ENCODE measurements at regions not wholly inside any gene's neighbourhood (a gene's known extent, or its start where the extent isn't known, plus 50 kb on each side); places are given as distances from the start of the nearest gene placed in this dataset.

DNA sequence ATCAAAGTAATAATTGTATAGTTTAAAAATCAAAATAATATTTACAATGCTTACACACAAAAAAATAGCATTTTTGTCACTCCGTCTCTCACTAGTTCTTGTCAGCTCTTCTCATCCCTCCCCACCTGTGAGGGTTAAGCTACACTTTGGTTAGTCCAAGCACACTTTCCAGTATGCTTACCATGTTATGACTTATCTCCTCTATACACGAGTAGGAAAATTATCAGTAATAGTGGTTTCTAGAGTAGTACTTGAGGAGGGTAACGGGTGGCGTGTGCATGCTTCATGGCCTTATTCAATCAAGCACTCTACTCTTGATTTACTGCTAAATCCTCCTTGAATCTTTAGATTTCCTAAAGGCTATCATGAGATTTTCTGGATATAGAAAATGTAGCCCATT, 443.7 kb downstream of the UTRN start:
- no peak for DNase-seq (ENCODE audit: extremely low spot score)
- H3K4me1 ChIP-seq (ENCODE audit: insufficient read depth): no peaks in the 10 kb centered on the region
- WGBS: 86% methylated on average over 4 of the region's 4 CpGs
- no peak overlapping the region for H3K27ac ChIP-seq (ENCODE audit: low read depth)
- no peak overlapping the region for H3K4me3 ChIP-seq (ENCODE audit: low read depth, low read length)
- peaks cover 2% of the 10 kb centered on the region for H3K36me3 ChIP-seq (ENCODE audit: insufficient read depth)

DNA sequence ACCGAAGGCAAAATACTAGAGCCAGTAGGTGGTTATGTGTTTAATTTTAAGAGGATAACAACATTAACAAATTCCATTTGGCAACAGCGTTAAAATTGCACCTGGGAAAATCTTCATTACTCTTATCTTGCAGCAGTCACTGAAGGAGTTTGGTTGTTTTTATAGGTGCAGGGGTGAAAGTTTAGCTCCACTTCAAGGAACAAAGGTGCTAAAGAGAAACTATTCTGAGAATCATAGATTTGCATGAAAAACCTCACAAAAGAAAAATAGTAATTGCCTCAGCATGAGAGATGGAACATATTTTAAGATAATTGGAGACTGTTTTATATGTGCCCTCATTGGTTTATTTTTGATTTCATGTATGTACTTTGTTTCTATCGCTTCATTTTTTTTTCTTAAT, 444.4 kb downstream of the UTRN start:
- Histone ChIP-seq H3K4me1 (ENCODE audit: insufficient read depth) (no peaks in the 10 kb centered on the region), H3K36me3 (ENCODE audit: insufficient read depth) (peaks cover 2% of the 10 kb centered on the region), H3K27ac (ENCODE audit: low read depth) (no peak overlapping the region), H3K4me3 (ENCODE audit: low read depth, low read length) (no peak overlapping the region)
- no peak for DNase-seq (ENCODE audit: extremely low spot score)
- 88% methylated on average over 3 of the region's 3 CpGs for WGBS

GRCh38 chr6:144730088-144730645, 445.0 kb downstream of the UTRN start:
- WGBS: 77% methylated on average over 5 of the region's 5 CpGs
- Histone ChIP-seq H3K4me1 (ENCODE audit: insufficient read depth) (no peaks in the 10 kb centered on the region), H3K4me3 (ENCODE audit: low read depth, low read length) (no peak overlapping the region), H3K27ac (ENCODE audit: low read depth) (no peak overlapping the region), H3K36me3 (ENCODE audit: insufficient read depth) (peaks cover 2% of the 10 kb centered on the region)
- DNase-seq (ENCODE audit: extremely low spot score): peak; percentile 49

DNA sequence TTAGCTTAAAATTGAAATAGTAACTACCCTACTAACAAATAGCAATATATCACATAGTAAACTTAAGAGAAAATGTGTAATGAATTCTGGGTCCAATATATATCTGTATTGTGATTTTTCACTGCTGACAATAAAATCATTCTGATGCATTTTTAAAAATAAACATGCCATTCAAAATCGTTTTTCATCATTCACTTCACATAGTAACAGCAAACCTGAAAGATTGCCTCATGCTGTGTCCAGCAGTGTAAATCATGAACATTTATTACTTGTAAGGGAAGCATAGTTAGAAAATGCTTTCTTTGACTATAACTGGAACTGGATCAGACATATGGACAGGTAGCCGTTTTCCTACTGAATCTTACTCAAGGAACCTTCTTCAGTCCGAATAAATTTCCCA, 446.1 kb downstream of the UTRN start:
- 84% methylated on average over 3 of the region's 3 CpGs for WGBS
- Histone ChIP-seq H3K36me3 (ENCODE audit: insufficient read depth) (no peaks in the 10 kb centered on the region), H3K4me3 (ENCODE audit: low read depth, low read length) (no peak overlapping the region)

GRCh38 chr6:144736763-144737162, 451.6 kb downstream of the UTRN start:
- Histone ChIP-seq H3K4me3 (ENCODE audit: low read depth, low read length) (no peak overlapping the region), H3K4me1 (ENCODE audit: insufficient read depth) (no peaks in the 10 kb centered on the region), H3K27ac (ENCODE audit: low read depth) (no peak overlapping the region), H3K36me3 (ENCODE audit: insufficient read depth) (no peaks in the 10 kb centered on the region)
- WGBS: 93% methylated on average over 6 of the region's 6 CpGs
- no peak for DNase-seq (ENCODE audit: extremely low spot score)

More for the DNA sequence above, 446.1 kb downstream of the UTRN start:
- H3K27ac ChIP-seq (ENCODE audit: low read depth): no peak overlapping the region
- DNase-seq (ENCODE audit: extremely low spot score): no peak
- H3K4me1 ChIP-seq (ENCODE audit: insufficient read depth): no peaks in the 10 kb centered on the region

- Histone ChIP-seq H3K4me1 (ENCODE audit: insufficient read depth) (no peaks in the 10 kb centered on the region), H3K36me3 (ENCODE audit: insufficient read depth) (no peaks in the 10 kb centered on the region), H3K27ac (ENCODE audit: low read depth) (no peak overlapping the region), H3K4me3 (ENCODE audit: low read depth, low read length) (no peak overlapping the region)
- WGBS: 83% methylated on average over 4 of the region's 4 CpGs
- no peak for DNase-seq (ENCODE audit: extremely low spot score)
Measured at GRCh38 chr6:144737998-144738397, 452.9 kb downstream of the UTRN start.

DNA sequence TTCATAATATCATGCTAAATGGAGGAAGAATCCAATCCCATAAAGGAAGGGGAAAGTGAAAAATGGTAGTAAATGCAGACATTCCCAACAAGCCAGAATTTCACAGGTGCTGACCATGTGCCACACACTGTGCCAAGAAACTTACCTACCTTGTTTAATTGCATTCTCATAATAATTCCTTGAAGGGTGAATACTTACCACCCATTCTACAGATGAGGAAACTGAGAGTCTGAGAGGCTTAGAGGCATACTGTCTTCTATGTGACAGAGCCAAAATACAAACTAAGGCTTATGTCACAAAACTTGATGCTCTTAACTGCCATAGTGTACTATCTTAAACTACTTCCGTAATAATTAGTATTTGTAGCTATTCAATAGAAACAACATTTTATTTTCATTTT, 454.7 kb downstream of the UTRN start:
- Histone ChIP-seq H3K4me1 (ENCODE audit: insufficient read depth) (no peaks in the 10 kb centered on the region), H3K36me3 (ENCODE audit: insufficient read depth) (no peaks in the 10 kb centered on the region), H3K4me3 (ENCODE audit: low read depth, low read length) (no peak overlapping the region), H3K27ac (ENCODE audit: low read depth) (no peak overlapping the region)
- WGBS: 100% methylated on average over 1 of the region's 1 CpG
- DNase-seq (ENCODE audit: extremely low spot score): no peak

GRCh38 chr6:144741659-144742058, 456.5 kb downstream of the UTRN start:
- H3K27ac ChIP-seq (ENCODE audit: low read depth): no peak overlapping the region
- 96% methylated on average over 3 of the region's 3 CpGs for WGBS
- H3K36me3 ChIP-seq (ENCODE audit: insufficient read depth): no peaks in the 10 kb centered on the region
- DNase-seq (ENCODE audit: extremely low spot score): no peak
- H3K4me1 ChIP-seq (ENCODE audit: insufficient read depth): no peaks in the 10 kb centered on the region
- no peak overlapping the region for H3K4me3 ChIP-seq (ENCODE audit: low read depth, low read length)

- no peak overlapping the region for H3K4me3 ChIP-seq (ENCODE audit: low read depth, low read length)
- no peak overlapping the region for H3K27ac ChIP-seq (ENCODE audit: low read depth)
- no peaks in the 10 kb centered on the region for H3K36me3 ChIP-seq (ENCODE audit: insufficient read depth)
- no peaks in the 10 kb centered on the region for H3K4me1 ChIP-seq (ENCODE audit: insufficient read depth)
- no peak for DNase-seq (ENCODE audit: extremely low spot score)
- WGBS: 90% methylated on average over 2 of the region's 2 CpGs
Measured at GRCh38 chr6:144742779-144743178, 457.6 kb downstream of the UTRN start.

GRCh38 chr6:144744720-144745119, 459.6 kb downstream of the UTRN start:
- no peak for DNase-seq (ENCODE audit: extremely low spot score)
- H3K27ac ChIP-seq (ENCODE audit: low read depth): no peak overlapping the region
- no peaks in the 10 kb centered on the region for H3K36me3 ChIP-seq (ENCODE audit: insufficient read depth)
- 82% methylated on average over 3 of the region's 3 CpGs for WGBS
- H3K4me1 ChIP-seq (ENCODE audit: insufficient read depth): no peaks in the 10 kb centered on the region
- no peak overlapping the region for H3K4me3 ChIP-seq (ENCODE audit: low read depth, low read length)

DNA sequence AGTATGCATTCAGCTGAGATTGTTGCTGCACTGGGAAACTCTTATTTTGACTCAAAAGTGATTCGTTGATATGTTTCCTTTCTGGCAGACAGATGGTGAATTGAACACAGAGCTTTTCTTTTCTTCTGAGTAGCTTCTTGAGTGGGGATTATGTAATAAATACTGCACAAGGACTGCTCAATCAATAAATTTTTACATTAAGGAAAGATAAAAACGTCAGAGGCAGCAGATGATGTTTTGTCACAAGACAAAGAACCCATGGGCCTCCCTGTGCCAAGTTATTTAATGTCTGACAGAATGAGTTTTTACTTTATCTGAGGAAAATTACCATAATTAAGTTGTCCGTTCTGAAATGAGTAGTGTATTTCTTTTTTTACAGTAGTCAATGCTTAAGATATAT, 460.3 kb downstream of the UTRN start:
- Histone ChIP-seq H3K36me3 (ENCODE audit: insufficient read depth) (no peaks in the 10 kb centered on the region), H3K4me1 (ENCODE audit: insufficient read depth) (no peaks in the 10 kb centered on the region), H3K27ac (ENCODE audit: low read depth) (no peak overlapping the region), H3K4me3 (ENCODE audit: low read depth, low read length) (no peak overlapping the region)
- DNase-seq (ENCODE audit: extremely low spot score): no peak
- 72% methylated on average over 3 of the region's 3 CpGs for WGBS

GRCh38 chr6:144746902-144747469, 461.9 kb downstream of the UTRN start:
- Histone ChIP-seq H3K4me3 (ENCODE audit: low read depth, low read length) (no peak overlapping the region), H3K27ac (ENCODE audit: low read depth) (no peak overlapping the region), H3K4me1 (ENCODE audit: insufficient read depth) (no peaks in the 10 kb centered on the region), H3K36me3 (ENCODE audit: insufficient read depth) (no peaks in the 10 kb centered on the region)
- 92% methylated on average over 1 of the region's 1 CpG for WGBS
- DNase-seq (ENCODE audit: extremely low spot score): no peak

DNA sequence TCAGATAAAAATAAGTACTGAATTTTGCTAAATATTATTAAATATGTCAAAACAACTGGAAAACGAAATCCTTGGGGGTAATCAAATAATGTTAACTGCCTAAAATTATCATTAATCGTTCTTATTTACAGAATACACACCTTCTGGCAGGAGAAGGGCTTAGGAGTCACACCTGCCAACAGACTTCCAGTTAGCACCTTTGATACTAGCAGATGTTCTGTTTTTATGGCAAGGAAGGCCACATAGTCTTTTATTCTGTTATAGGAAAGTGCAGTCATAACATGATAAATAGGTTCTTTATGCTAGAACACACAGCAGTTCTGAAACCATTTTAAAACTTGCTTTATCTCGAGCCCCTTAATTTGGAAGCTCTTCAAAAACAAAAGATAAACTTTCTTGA, 464.1 kb downstream of the UTRN start:
- no peak for DNase-seq (ENCODE audit: extremely low spot score)
- Histone ChIP-seq H3K4me3 (ENCODE audit: low read depth, low read length) (no peak overlapping the region), H3K27ac (ENCODE audit: low read depth) (no peak overlapping the region), H3K4me1 (ENCODE audit: insufficient read depth) (peaks cover 1% of the 10 kb centered on the region), H3K36me3 (ENCODE audit: insufficient read depth) (no peaks in the 10 kb centered on the region)
- WGBS: 75% methylated on average over 3 of the region's 3 CpGs

- WGBS: 98% methylated on average over 2 of the region's 2 CpGs
- H3K4me3 ChIP-seq (ENCODE audit: low read depth, low read length): no peak overlapping the region
- no peak overlapping the region for H3K27ac ChIP-seq (ENCODE audit: low read depth)
- no peaks in the 10 kb centered on the region for H3K36me3 ChIP-seq (ENCODE audit: insufficient read depth)
- DNase-seq (ENCODE audit: extremely low spot score): no peak
- H3K4me1 ChIP-seq (ENCODE audit: insufficient read depth): peaks cover 1% of the 10 kb centered on the region
Measured at GRCh38 chr6:144753023-144753705, 468.0 kb downstream of the UTRN start.
